HUES6 (cell line): ENCODE measurements at regions not wholly inside any gene's neighbourhood (a gene's known extent, or its start where the extent isn't known, plus 50 kb on each side); places are given as distances from the start of the nearest gene placed in this dataset.

Experiments
- H3K27ac ChIP-seq: 2 replicates; pipeline ENCODE4 v1.7.0; 2013; ENCODE audit warnings: low read depth, mild to moderate bottlenecking, low read length, inconsistent platforms
- H3K27me3 ChIP-seq: 2 replicates; pipeline ENCODE4 v1.6.1; 2013; ENCODE audit warnings: low read length; ENCODE audit not compliant: control insufficient read depth, insufficient read depth
- H3K36me3 ChIP-seq: 2 replicates; pipeline ENCODE4 v1.6.1; 2013; ENCODE audit warnings: low read length; ENCODE audit not compliant: control insufficient read depth, insufficient read depth
- H3K4me1 ChIP-seq: 2 replicates; pipeline ENCODE4 v1.6.1; 2013; ENCODE audit warnings: low read length; ENCODE audit not compliant: control insufficient read depth, insufficient read depth
- H3K4me3 ChIP-seq: 2 replicates; pipeline ENCODE4 v1.5.1; 2013; ENCODE audit warnings: low read depth, low read length
- H3K9ac ChIP-seq: one replicate; pipeline ENCODE4 v1.6.1; 2013; ENCODE audit warnings: mild to moderate bottlenecking, low read length
- H3K9me3 ChIP-seq: 2 replicates; pipeline ENCODE4 v1.6.1; 2013; ENCODE audit warnings: low read depth, low read length; ENCODE audit not compliant: control insufficient read depth, insufficient read depth

- Histone ChIP-seq H3K27me3 (no peaks in the 10 kb centered on the region), H3K36me3 (no peaks in the 10 kb centered on the region), H3K4me1 (peaks cover 2% of the 10 kb centered on the region; the same call in 1 of the 2 replicates), H3K27ac (no peak overlapping the region), H3K4me3 (no peak overlapping the region), H3K9ac (no peak overlapping the region), H3K9me3 (no peaks in the 10 kb centered on the region)
These were observed 422.9 kb downstream of the SNAPC1 start for GRCh38 chr14:62185078-62185477.

- H3K27me3 ChIP-seq, result no peaks in the 10 kb centered on the region
- H3K36me3 ChIP-seq, result no peaks in the 10 kb centered on the region
- no peaks in the 10 kb centered on the region for H3K9me3 ChIP-seq
- no peak overlapping the region for H3K4me3 ChIP-seq
- H3K4me1 ChIP-seq, result peaks cover 2% of the 10 kb centered on the region; the same call in 1 of the 2 replicates
- H3K9ac ChIP-seq, result no peak overlapping the region
- no peak overlapping the region for H3K27ac ChIP-seq
These were observed 425.0 kb downstream of the SNAPC1 start for GRCh38 chr14:62187265-62187664.

GRCh38 chr14:62189698-62190097, 427.5 kb downstream of the SNAPC1 start:
- Histone ChIP-seq H3K27me3 (no peaks in the 10 kb centered on the region), H3K4me3 (no peak overlapping the region), H3K4me1 (peaks cover 2% of the 10 kb centered on the region; the same call in 1 of the 2 replicates), H3K36me3 (no peaks in the 10 kb centered on the region), H3K27ac (no peak overlapping the region), H3K9ac (no peak overlapping the region), H3K9me3 (no peaks in the 10 kb centered on the region)

GRCh38 chr14:62206456-62206855, 444.2 kb downstream of the SNAPC1 start:
- Histone ChIP-seq H3K27me3 (no peaks in the 10 kb centered on the region), H3K9ac (no peak overlapping the region), H3K27ac (no peak overlapping the region), H3K4me3 (no peak overlapping the region), H3K9me3 (peaks cover 7% of the 10 kb centered on the region; the same call in 1 of the 2 replicates), H3K36me3 (no peaks in the 10 kb centered on the region), H3K4me1 (no peaks in the 10 kb centered on the region)

- Histone ChIP-seq H3K4me1 (no peaks in the 10 kb centered on the region), H3K9me3 (peaks cover 7% of the 10 kb centered on the region; the same call in 1 of the 2 replicates), H3K27me3 (no peaks in the 10 kb centered on the region), H3K27ac (no peak overlapping the region), H3K36me3 (no peaks in the 10 kb centered on the region), H3K4me3 (no peak overlapping the region), H3K9ac (no peak overlapping the region)
These were observed 447.2 kb downstream of the SNAPC1 start for GRCh38 chr14:62209287-62209899.

GRCh38 chr14:62213516-62213915, 451.3 kb downstream of the SNAPC1 start:
- no peaks in the 10 kb centered on the region for H3K27me3 ChIP-seq
- no peaks in the 10 kb centered on the region for H3K9me3 ChIP-seq
- no peaks in the 10 kb centered on the region for H3K36me3 ChIP-seq
- no peaks in the 10 kb centered on the region for H3K4me1 ChIP-seq
- no peak overlapping the region for H3K4me3 ChIP-seq
- no peak overlapping the region for H3K9ac ChIP-seq
- H3K27ac ChIP-seq, result no peak overlapping the region

GRCh38 chr14:62216121-62216520, 453.9 kb downstream of the SNAPC1 start:
- Histone ChIP-seq H3K27ac (no peak overlapping the region), H3K27me3 (no peaks in the 10 kb centered on the region), H3K4me1 (no peaks in the 10 kb centered on the region), H3K9ac (no peak overlapping the region), H3K36me3 (no peaks in the 10 kb centered on the region), H3K9me3 (no peaks in the 10 kb centered on the region), H3K4me3 (no peak overlapping the region)

GRCh38 chr14:62234849-62235248, 472.6 kb downstream of the SNAPC1 start:
- Histone ChIP-seq H3K9ac (no peak overlapping the region), H3K27me3 (no peaks in the 10 kb centered on the region), H3K9me3 (peaks cover 28% of the 10 kb centered on the region), H3K4me3 (no peak overlapping the region), H3K36me3 (no peaks in the 10 kb centered on the region), H3K4me1 (no peaks in the 10 kb centered on the region), H3K27ac (no peak overlapping the region)

- Histone ChIP-seq H3K27me3 (no peaks in the 10 kb centered on the region), H3K27ac (no peak overlapping the region), H3K36me3 (no peaks in the 10 kb centered on the region), H3K9ac (no peak overlapping the region), H3K4me1 (no peaks in the 10 kb centered on the region), H3K9me3 (no peaks in the 10 kb centered on the region), H3K4me3 (no peak overlapping the region)
These were observed 482.0 kb downstream of the SNAPC1 start for GRCh38 chr14:62244221-62244620.

GRCh38 chr14:62247266-62247665, 485.0 kb downstream of the SNAPC1 start:
- no peaks in the 10 kb centered on the region for H3K9me3 ChIP-seq
- no peaks in the 10 kb centered on the region for H3K36me3 ChIP-seq
- H3K9ac ChIP-seq, result no peak overlapping the region
- no peaks in the 10 kb centered on the region for H3K4me1 ChIP-seq
- H3K27ac ChIP-seq, result no peak overlapping the region
- H3K27me3 ChIP-seq, result no peaks in the 10 kb centered on the region
- H3K4me3 ChIP-seq, result no peak overlapping the region

- Histone ChIP-seq H3K4me1 (no peaks in the 10 kb centered on the region), H3K9ac (no peak overlapping the region), H3K27me3 (no peaks in the 10 kb centered on the region), H3K27ac (no peak overlapping the region), H3K36me3 (no peaks in the 10 kb centered on the region), H3K9me3 (no peaks in the 10 kb centered on the region), H3K4me3 (no peak overlapping the region)
These were observed 489.0 kb downstream of the SNAPC1 start for GRCh38 chr14:62251237-62251636.
